Stimulated activated CD8-positive, alpha-beta memory T cell treated with anti-CD3 and anti-CD28 coated beads, Interleukin-4, amount 100 ng/mL, for 48 hours (primary cell): ENCODE measurements at regions not wholly inside any gene's neighbourhood (a gene's known extent, or its start where the extent isn't known, plus 50 kb on each side); places are given as distances from the start of the nearest gene placed in this dataset.
"Not testable (repeated sequence)": the region's sequence is repeated elsewhere in the genome, so short reads cannot be mapped to it uniquely, and the experiment has no call there.

Experiments
- DNase-seq: peaks from one replicate; pipeline ENCODE4 v3.0.0-alpha.2; 2020

DNA sequence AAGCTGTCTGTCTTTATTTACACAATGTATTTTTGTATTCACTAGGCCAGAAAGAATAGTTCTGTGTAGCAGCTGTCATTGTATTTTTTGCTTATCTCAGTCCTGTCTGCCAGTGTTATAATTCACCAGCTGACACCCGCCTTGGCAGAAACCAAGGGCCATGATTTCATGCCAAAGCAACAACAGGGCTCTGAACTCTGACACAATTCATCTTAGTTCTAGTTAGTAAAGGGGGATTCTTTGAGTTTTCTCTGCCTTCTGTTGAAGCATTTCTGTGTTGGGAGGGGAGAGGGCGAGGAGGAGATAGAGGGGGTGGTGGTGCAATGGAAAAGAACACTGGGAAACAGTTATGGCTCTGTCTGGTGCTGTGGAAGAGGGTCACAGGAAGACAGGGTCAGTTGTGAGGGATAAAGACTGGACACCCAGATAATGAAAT lies 684.6 kb upstream of the MARCKS start:
- no peak for DNase-seq

GRCh38 chr6:113178349-113178748 lies 678.8 kb upstream of the MARCKS start:
- no peak for DNase-seq

- DNase-seq = no peak
These were observed 676.0 kb upstream of the MARCKS start for GRCh38 chr6:113181164-113181563.

DNA sequence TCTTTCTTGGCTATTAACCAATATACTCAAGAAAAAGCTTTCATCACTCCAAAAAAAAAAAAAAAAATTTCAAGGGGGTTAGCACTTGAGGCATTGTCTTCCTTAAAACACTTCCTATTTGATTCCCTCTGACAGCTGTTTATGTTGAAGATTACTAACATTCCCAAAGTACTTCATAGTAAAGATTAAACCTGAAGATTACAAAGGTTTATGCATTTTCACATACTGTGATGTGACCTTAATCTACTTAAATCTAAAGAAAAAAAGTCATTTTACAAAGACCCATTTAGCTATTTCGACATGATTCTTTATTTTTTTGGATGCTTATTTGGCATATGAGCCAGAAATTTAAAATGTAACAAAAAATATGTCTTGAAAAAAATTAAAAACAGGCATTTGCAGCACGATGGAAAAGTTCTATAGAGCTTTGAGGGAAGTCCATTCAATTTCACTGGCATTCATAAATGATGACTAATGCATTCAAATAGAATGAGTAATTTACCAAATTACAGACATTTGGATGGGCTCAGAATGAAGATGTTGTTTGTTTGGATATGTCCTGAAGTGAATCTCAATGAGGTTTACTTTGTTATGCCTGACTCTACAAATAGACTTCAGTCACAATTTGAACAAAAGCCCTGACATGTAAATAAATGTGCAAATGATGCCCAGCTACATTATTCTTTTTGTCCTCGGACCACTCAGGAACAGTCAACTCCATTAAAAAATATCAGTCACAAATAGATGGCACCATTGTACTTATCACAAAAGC lies 674.6 kb upstream of the MARCKS start:
- DNase-seq = no peak

DNA sequence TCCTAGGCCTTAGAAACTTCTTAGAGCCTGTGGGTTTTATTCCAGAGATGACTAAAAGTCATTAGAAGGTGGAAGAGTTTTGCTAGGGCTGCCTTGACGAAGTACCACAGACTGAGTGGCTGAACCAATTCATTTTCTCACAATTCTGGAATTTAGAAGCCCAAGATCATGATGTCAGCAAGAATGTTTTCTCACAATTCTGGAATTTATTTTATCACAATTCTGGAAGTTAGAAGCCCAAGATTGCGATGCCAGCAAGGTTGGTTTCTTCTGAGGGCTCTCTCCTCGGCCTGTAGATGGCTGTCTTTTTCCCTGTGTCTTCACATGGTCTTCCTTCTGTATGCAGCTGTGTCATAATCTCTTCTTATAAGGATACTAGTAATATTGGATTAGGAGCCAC lies 672.9 kb upstream of the MARCKS start:
- no peak for DNase-seq

GRCh38 chr6:113184736-113185135 lies 672.4 kb upstream of the MARCKS start:
- DNase-seq = no peak

- no peak for DNase-seq
These were observed 671.8 kb upstream of the MARCKS start for GRCh38 chr6:113185299-113185698.

- DNase-seq = no peak
These were observed 669.5 kb upstream of the MARCKS start for GRCh38 chr6:113187661-113188060.

DNA sequence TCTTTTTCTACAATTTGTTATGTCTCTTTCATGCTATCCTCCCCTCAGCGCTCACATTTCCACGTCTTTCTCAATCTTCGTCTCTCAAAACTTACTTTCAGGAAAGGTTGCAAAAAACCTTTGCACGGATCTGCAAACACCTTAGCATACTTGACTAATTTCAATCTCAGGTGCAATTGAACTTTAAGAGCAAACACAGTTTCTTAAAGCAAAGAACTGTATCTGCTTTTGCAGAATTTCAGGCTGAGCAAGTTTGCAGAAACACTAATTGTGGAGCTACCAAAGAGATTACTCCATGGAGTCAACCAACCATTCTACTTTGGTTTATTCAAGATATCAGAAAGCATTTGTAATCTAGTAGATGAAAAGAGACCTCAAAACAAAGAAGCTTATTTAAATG lies 668.2 kb upstream of the MARCKS start:
- no peak for DNase-seq

- DNase-seq = no peak
These were observed 667.0 kb upstream of the MARCKS start for GRCh38 chr6:113190170-113190569.

DNA sequence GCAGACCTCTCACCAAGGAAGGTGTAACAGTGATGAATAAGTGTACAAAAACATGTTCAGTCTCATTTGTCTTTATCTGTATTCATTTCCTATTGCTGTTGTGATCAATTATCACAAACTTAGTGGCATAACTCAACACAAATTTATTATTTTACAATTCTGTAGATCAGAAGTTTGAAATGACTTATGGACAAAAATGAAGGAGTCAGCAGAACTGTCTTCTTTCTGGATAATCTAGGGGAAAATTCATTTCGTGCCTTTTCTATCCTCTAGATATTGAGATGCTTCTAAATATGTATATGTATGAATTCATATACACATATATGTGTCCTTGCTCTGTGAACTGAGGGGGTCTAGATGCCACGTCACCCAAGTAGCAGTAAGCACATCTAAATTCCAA lies 663.1 kb upstream of the MARCKS start:
- no peak for DNase-seq

DNA sequence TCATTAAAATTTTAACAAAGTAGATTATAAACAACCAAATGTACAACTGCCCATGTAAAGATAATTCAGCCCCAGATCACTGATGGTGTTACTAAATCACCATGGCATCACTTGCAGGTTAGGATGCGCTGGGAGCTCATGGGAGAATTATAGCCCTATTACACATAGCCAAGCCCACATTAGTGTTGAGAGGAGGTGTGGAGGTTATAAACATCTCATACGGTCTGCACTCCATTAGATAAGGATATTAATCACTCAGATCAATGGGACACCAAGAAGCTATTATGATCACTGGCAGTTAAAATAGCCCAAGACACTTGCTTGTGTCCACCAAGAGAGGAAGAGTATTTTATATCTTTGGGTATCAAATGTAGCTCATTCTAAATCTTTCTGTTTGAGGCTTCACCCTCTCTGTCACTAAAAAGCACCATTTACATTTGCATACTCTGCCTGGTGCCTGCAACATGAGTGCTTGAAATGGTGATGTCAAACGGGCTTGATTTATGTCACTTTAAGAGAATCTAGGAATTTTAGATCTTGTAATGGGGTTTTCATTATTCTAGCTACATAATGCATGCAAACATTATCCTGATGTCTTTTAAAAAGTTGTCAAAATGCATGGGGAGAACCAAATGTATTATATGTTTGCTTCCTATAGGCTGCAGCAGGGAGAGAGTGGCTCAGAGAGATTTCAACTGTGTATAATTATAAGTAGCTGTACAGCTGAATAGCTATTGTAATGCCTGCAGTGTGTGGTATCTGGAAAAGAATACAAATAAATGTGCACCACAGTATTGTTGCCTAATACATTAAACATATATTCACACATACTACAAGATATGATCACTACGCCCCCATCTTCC lies 654.1 kb upstream of the MARCKS start:
- DNase-seq = no peak

- no peak for DNase-seq
These were observed 653.4 kb upstream of the MARCKS start for GRCh38 chr6:113203715-113204110.

DNA sequence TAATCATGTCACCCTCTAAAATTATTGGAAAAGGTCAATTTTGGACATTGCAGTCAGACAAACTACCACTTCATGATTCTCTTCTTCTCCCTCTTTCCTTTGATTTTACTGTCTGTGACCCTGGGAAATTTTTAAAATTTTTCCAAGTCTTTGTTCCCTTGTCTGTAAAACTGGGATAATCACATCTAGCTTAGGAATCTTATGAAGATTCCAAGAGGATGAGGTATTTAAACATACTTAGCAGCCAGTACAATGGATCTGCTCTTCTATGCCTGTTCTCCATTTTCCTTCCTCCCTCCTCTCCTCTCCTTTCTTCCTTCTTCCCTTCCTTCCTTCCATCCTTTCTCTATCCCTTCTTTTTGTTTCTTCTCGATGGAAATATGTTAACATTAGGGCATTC lies 651.6 kb upstream of the MARCKS start:
- DNase-seq = no peak

GRCh38 chr6:113208726-113209125 lies 648.4 kb upstream of the MARCKS start:
- no peak for DNase-seq

GRCh38 chr6:113209315-113209714 lies 647.8 kb upstream of the MARCKS start:
- no peak for DNase-seq

- no peak for DNase-seq
These were observed 646.0 kb upstream of the MARCKS start for GRCh38 chr6:113211170-113211569.

DNA sequence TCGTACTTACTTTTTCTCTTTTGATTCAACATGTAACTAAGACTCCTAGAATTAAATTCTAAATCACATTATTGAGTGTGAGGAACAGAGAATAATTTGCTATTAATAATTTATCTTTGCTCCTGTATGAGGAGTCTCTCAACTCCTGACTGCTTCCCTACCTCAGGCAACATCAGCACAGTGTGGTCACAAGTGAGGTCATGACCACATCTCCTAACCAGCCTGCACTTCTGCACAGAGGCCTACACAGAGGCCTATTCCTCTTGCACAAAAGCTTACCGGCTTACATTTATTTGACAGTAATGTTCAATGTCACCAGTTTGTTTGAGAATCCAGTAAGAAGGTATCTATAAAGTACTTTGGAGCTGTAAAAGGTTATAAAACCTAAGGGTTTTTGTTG lies 637.4 kb upstream of the MARCKS start:
- DNase-seq = no peak

DNA sequence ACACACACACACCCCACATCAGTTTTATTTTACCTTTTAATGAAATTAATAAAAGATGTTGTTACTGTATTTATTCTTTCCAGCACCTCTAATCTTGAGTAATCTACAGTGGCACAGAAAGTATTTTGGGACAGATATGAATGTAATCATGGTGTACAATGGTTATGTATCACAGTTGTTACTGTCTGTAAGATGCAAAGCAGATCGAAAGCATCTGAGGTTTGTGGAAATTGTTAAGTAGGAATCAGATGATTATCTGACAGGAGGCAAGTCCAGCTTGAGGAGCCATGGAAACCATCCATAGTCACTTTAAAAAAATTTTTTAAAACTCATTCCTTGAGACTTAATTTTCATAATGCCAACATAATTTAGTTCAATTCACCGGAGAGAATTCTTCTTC lies 636.3 kb upstream of the MARCKS start:
- no peak for DNase-seq

GRCh38 chr6:113221850-113222249 lies 635.3 kb upstream of the MARCKS start:
- DNase-seq = no peak

DNA sequence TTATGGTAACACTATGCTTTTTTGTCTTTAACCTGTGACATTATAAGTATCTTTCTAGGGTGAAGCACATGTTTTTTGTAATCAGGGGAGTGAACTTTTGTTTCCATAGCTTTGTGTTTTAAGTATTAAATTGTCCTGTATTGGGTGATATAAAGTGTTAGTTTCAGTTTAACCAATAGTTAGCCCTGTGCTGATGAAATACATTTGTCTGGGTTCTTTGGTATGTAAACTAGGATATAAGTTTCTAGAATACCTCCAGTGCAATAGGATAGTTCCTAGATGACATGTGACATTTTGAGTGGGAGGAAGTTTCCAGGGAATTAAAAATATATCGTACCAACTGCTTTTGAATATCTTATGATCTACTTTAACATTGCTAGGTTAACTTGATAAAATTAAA lies 611.0 kb upstream of the MARCKS start:
- DNase-seq = no peak

DNA sequence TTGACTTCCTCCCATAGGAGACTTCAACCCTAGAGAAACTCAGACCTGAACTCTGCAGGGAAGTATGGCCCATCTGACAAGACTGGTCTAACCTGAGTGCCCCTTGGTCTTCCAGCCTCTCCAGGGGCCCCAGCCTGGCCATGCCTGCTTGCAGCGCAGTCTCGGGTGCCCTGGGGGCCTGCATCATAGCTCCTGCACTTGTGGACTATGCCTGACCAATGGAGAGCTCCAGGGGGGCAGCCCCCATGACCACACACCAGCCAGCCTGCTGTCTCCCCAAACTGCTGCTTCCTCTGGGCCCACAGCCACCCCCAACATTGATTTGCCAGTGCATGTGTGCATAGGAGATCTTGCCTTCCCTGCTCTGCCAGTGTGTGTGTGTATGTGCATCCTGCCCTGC lies 608.6 kb upstream of the MARCKS start:
- no peak for DNase-seq

GRCh38 chr6:113254194-113254593 lies 603.0 kb upstream of the MARCKS start:
- DNase-seq = not testable (repeated sequence)

DNA sequence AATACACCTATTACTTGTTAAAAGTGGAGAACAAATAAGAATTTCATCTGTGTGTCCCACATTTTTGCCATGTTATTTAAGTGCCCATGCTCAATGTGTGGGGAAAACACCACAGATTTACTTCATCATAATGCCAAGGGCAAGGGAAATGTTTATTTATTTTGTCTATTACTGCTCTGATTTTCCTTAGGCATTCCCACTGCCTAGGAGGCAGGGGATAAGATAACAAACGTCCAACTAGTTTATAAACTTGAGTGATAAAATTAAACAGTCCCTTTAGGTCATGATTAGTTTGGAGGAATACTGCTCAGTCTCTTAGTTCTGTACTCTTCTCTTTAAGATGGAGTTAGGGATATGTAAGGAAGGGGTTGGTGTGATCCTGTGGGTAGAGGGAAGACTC lies 598.4 kb upstream of the MARCKS start:
- no peak for DNase-seq
